ENCODE measurements at regions not wholly inside any gene's neighbourhood (a gene's known extent, or its start where the extent isn't known, plus 50 kb on each side); places are given as distances from the start of the nearest gene placed in this dataset.

GRCh38 chr20:43325926-43326325 is 131.8 kb upstream of the SRSF6 start:
- DNase-seq (no peak), ATAC-seq (ENCODE audit: low read depth) (no peak)
- Histone ChIP-seq H3K27me3 (replicated peaks in 1 of 4; ENCODE audit: control extremely low read depth in 1 of 4, control insufficient read depth in 3 of 4, insufficient read depth in 4 of 4, low read length in 3 of 4) (no peaks in the 10 kb centered on the region), H3K79me2 (ENCODE audit: control insufficient read depth, insufficient read depth, low read length) (no peaks in the 10 kb centered on the region), H3K36me3 (replicated peaks in 1 of 2; ENCODE audit: control extremely low read depth in 1 of 2, control insufficient read depth in 1 of 2, extremely low read depth in 1 of 2, insufficient read depth in 2 of 2, low read length in 1 of 2) (no peaks in the 10 kb centered on the region), H3K27ac (ENCODE audit: low read length in 2 of 2) (no peak overlapping the region), H2AFZ (ENCODE audit: insufficient read depth, low read depth, low read length, poor library complexity, severe bottlenecking) (no peak overlapping the region), H4K20me1 (ENCODE audit: control insufficient read depth, insufficient read depth, low read length, poor library complexity, severe bottlenecking) (no peaks in the 10 kb centered on the region), H3K4me3 (ENCODE audit: control extremely low read depth in 1 of 5, extremely low read depth in 1 of 5, insufficient read depth in 1 of 5, low read depth in 2 of 5, low read length in 4 of 5) (no peak overlapping the region), H3K9me3 (ENCODE audit: control extremely low read depth in 1 of 3, control insufficient read depth in 2 of 3, insufficient read depth in 1 of 3, low read length in 2 of 3) (peaks cover 0 to 3% (median 0%) of the 10 kb centered on the region in 3 donors), H3K9ac (ENCODE audit: low read length) (no peak overlapping the region), H3K4me1 (ENCODE audit: control insufficient read depth in 2 of 2, insufficient read depth in 2 of 2, low read length in 2 of 2) (no peaks in the 10 kb centered on the region), H3K4me2 (replicated peaks; ENCODE audit: low read depth, low read length, poor library complexity, severe bottlenecking) (no peak overlapping the region)
- POLR2A ChIA-PET, result no interaction called here
- TF ChIP-seq EZH2 (IDR thresholded peaks at IDR 0.05; ENCODE audit: borderline replicate concordance, insufficient read depth, low read depth, low read length, poor library complexity, severe bottlenecking) (no peak), CTCF (IDR thresholded peaks at IDR 0.05) (no peak)
- no peaks in the 10 kb centered on the region for H3K9me3 Mint-ChIP-seq (ENCODE audit: insufficient read depth)
- H3K4me3 Mint-ChIP-seq, result no peak overlapping the region
- no peaks in the 10 kb centered on the region for H3K4me1 Mint-ChIP-seq
- no peak overlapping the region for H3K27ac Mint-ChIP-seq
- H3K27me3 Mint-ChIP-seq, result peaks cover 7% of the 10 kb centered on the region
- CTCF ChIA-PET, result no interaction called here
- 80% methylated on average over 3 of the region's 3 CpGs for WGBS (ENCODE audit: insufficient coverage)
- intact Hi-C loops (cut with micrococcal nuclease), result no loop called here

- CTCF ChIA-PET, result no interaction called here
- intact Hi-C loops (cut with micrococcal nuclease), result no loop called here
- H3K4me1 Mint-ChIP-seq, result no peaks in the 10 kb centered on the region
Observed at GRCh38 chr20:43323592-43323991, 133.9 kb upstream of the PTPRT start.

More at GRCh38 chr20:43323592-43323991, 133.9 kb upstream of the PTPRT start:
- Mint-ChIP-seq H3K27me3 (peaks cover 7% of the 10 kb centered on the region), H3K27ac (no peak overlapping the region), H3K9me3 (ENCODE audit: insufficient read depth) (no peaks in the 10 kb centered on the region), H3K4me3 (no peak overlapping the region)
- H3K27ac ChIP-seq (ENCODE audit: low read length in 2 of 2), result no peak overlapping the region
- H3K36me3 ChIP-seq (replicated peaks in 1 of 2; ENCODE audit: control extremely low read depth in 1 of 2, control insufficient read depth in 1 of 2, extremely low read depth in 1 of 2, insufficient read depth in 2 of 2, low read length in 1 of 2), result no peaks in the 10 kb centered on the region
- H2AFZ ChIP-seq (ENCODE audit: insufficient read depth, low read depth, low read length, poor library complexity, severe bottlenecking), result no peak overlapping the region
- peaks cover 0 to 3% (median 0%) of the 10 kb centered on the region in 3 donors for H3K9me3 ChIP-seq (ENCODE audit: control extremely low read depth in 1 of 3, control insufficient read depth in 2 of 3, insufficient read depth in 1 of 3, low read length in 2 of 3)
- POLR2A ChIA-PET, result no interaction called here
- no peak overlapping the region for H3K9ac ChIP-seq (ENCODE audit: low read length)
- no peaks in the 10 kb centered on the region for H3K79me2 ChIP-seq (ENCODE audit: control insufficient read depth, insufficient read depth, low read length)
- no peak overlapping the region for H3K4me2 ChIP-seq (replicated peaks; ENCODE audit: low read depth, low read length, poor library complexity, severe bottlenecking)
- 69% methylated on average over 2 of the region's 4 CpGs for WGBS (ENCODE audit: insufficient coverage)
- no peaks in the 10 kb centered on the region for H3K27me3 ChIP-seq (replicated peaks in 1 of 4; ENCODE audit: control extremely low read depth in 1 of 4, control insufficient read depth in 3 of 4, insufficient read depth in 4 of 4, low read length in 3 of 4)
- no peak for DNase-seq
- H4K20me1 ChIP-seq (ENCODE audit: control insufficient read depth, insufficient read depth, low read length, poor library complexity, severe bottlenecking), result no peaks in the 10 kb centered on the region
- no peaks in the 10 kb centered on the region for H3K4me1 ChIP-seq (ENCODE audit: control insufficient read depth in 2 of 2, insufficient read depth in 2 of 2, low read length in 2 of 2)
- TF ChIP-seq EZH2 (IDR thresholded peaks at IDR 0.05; ENCODE audit: borderline replicate concordance, insufficient read depth, low read depth, low read length, poor library complexity, severe bottlenecking), result no peak
- TF ChIP-seq CTCF (IDR thresholded peaks at IDR 0.05), result no peak
- no peak overlapping the region for H3K4me3 ChIP-seq (ENCODE audit: control extremely low read depth in 1 of 5, extremely low read depth in 1 of 5, insufficient read depth in 1 of 5, low read depth in 2 of 5, low read length in 4 of 5)
- no peak for ATAC-seq (ENCODE audit: low read depth)

All from B cell (primary cell).